Heart left ventricle (tissue), 13 donors: ENCODE measurements at regions not wholly inside any gene's neighbourhood (a gene's known extent, or its start where the extent isn't known, plus 50 kb on each side); places are given as distances from the start of the nearest gene placed in this dataset.

Source experiments
- CTCF ChIP-seq, 12 donors: fragments of 200-600 bp; sonication (generic) in 4 of 12; IDR thresholded peaks; one replicate each; pipeline versions ENCODE4 v1.5.0 to v1.8.0; 2018 to 2022; ENCODE audit warnings: antibody characterized with exemption in 12 of 12, mild to moderate bottlenecking in 5 of 12
- POLR2A ChIP-seq, 2 donors: fragments of 450-650 bp; IDR thresholded peaks; one replicate each; pipeline ENCODE4 v1.6.1; 2017; ENCODE audit warnings: antibody characterized with exemption in 2 of 2, mild to moderate bottlenecking in 2 of 2, moderate library complexity in 2 of 2
- donor health status: ischemic (EF 13 %, LVEDD 7.1; RV severe dilation, severe dysfunction).
- donor health status: DM: no; HTN: yes; CAD: no.
- donor health status: DM: no; HTN: no; CAD: no.
- donor health status: ischemic (EF 25% LVEDD 6.9; RV normal size, moderate dysfunction).
- donor health status: ischemic (EF 25% LVEDD 5.7; RV mildly dilated, moderate dysfunction).
- donor health status: ischemic (EF 35%, LVEDD 5.7; RV mildly dilated, moderate dysfunction).
- donor health status: nonischemic (EF 11% LVEDD 7.7; RV severe dilation, severe dysfunction).
- donor health status: DM: yes; HTN: yes; CAD: no.
- donor health status: PGD.
- donor health status: ischemic (EF 29% LVEDD 5.4; RV normal size, mild dysfunction).
- donor health status: nonischemic (EF 23%, LVEDD 6.1; RV moderate dilation, normal function).

GRCh38 chr7:9391984-9392383, 958.6 kb downstream of the NXPH1 start:
- no peak for TF ChIP-seq CTCF (IDR thresholded peaks at IDR 0.05)
- no peak for TF ChIP-seq POLR2A (IDR thresholded peaks at IDR 0.05)
